Activated CD4-positive, alpha-beta T cell treated with anti-CD3 and anti-CD28 coated beads, Interleukin-2, amount 10 ng/mL, durations not matched to agents 24 days and 14 days (primary cell): ENCODE measurements at regions not wholly inside any gene's neighbourhood (a gene's known extent, or its start where the extent isn't known, plus 50 kb on each side); places are given as distances from the start of the nearest gene placed in this dataset.

ENCODE experiments used
- DNase-seq: peaks from one replicate; pipeline ENCODE4 v3.0.0; 2022
- H3K27ac Mint-ChIP-seq: one replicate; pipeline ENCODE4 v1.8.0; 2022; ENCODE audit warnings: mild to moderate bottlenecking, mixed read lengths
- H3K27me3 Mint-ChIP-seq: one replicate; pipeline ENCODE4 v1.8.0; 2022; ENCODE audit warnings: mixed read lengths
- H3K36me3 Mint-ChIP-seq: one replicate; pipeline ENCODE4 v1.8.0; 2022; ENCODE audit warnings: low read depth, mild to moderate bottlenecking, mixed read lengths
- H3K4me1 Mint-ChIP-seq: one replicate; pipeline ENCODE4 v1.8.0; 2021; ENCODE audit warnings: mixed read lengths
- H3K4me3 Mint-ChIP-seq: one replicate; pipeline ENCODE4 v1.8.0; 2022; ENCODE audit warnings: mild to moderate bottlenecking, moderate library complexity, mixed read lengths
- H3K9me3 Mint-ChIP-seq: one replicate; pipeline ENCODE4 v1.8.0; 2021; ENCODE audit warnings: mixed read lengths
- intact Hi-C: fragments of 100-400 bp; cut with micrococcal nuclease; formaldehyde crosslinking; loops from one replicate; pipeline ENCODE4 v1.15.1; 2023

DNA sequence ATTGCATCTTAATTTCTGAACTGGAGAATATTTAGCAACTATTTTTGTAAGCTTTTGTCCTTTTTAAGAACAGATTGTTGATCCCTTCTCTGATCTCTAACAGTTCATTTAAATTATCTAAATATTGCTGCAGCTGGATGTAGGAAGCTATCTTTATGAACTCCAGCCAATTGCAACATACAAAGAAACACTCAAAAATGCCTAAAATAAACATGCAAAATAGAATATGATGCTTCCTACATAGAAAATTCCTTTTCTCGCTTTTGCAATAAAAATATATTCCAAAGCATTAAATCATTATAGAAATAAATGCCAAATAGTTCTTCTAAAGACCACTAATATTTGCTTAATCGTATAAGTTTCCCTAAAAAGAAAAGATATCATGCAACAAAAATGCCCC, 218.6 kb downstream of the LURAP1L start:
- no peak overlapping the region for H3K27ac Mint-ChIP-seq
- intact Hi-C loops: no loop called here
- no peaks in the 10 kb centered on the region for H3K4me1 Mint-ChIP-seq
- H3K9me3 Mint-ChIP-seq: no peaks in the 10 kb centered on the region
- no peak for DNase-seq
- no peaks in the 10 kb centered on the region for H3K27me3 Mint-ChIP-seq
- no peaks in the 10 kb centered on the region for H3K36me3 Mint-ChIP-seq
- no peak overlapping the region for H3K4me3 Mint-ChIP-seq

DNA sequence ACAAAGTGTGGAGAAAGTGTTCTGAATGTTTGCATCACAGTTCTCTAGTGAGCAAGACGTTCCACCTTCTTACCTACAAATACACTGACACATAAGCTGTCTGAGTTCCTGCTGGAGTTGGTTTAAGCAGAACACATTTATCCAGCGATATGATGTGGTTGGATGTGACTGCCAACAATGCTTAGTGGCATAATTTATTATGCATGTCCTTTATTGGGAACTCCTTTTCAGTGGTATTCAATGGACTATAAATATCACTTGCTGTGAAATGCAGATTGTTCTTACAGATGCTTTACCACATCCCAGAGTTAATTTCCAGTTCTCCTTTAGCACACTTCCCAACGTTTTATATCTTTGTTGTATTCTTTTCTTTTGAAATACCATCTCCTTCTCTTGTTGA, 222.2 kb downstream of the LURAP1L start:
- intact Hi-C loops: no loop called here
- no peaks in the 10 kb centered on the region for H3K36me3 Mint-ChIP-seq
- no peaks in the 10 kb centered on the region for H3K9me3 Mint-ChIP-seq
- H3K27me3 Mint-ChIP-seq: no peaks in the 10 kb centered on the region
- H3K27ac Mint-ChIP-seq: no peak overlapping the region
- H3K4me3 Mint-ChIP-seq: no peak overlapping the region
- no peak for DNase-seq
- no peaks in the 10 kb centered on the region for H3K4me1 Mint-ChIP-seq

DNA sequence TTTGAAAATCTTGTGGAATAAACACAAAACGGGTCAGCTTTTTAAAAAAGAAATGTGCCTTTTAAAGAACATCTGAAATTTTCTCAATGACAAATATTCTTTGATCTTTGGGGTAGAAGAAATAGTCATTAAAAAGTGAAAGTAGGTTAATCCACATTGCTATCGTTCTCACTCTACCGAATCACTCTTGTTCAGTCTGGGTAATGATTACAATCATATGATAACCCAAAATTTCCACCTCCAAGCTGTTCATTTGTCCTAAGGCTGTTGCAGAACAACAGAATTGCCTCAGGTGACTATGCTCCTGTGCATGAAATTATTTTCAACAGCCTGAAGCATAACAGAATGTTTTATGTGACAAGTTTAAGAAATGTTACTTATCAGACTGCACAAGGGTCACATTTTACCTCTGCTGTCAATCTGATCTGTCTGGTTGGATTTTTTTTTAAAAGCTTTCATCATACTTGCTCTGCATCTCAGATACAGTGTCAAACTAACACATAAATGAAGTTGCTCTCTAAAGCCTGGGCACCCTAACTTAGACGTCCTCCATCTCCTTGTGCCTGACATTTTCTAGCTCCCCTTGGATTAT, 227.3 kb downstream of the LURAP1L start:
- H3K4me3 Mint-ChIP-seq: no peak overlapping the region
- H3K36me3 Mint-ChIP-seq: no peaks in the 10 kb centered on the region
- H3K27me3 Mint-ChIP-seq: no peaks in the 10 kb centered on the region
- H3K9me3 Mint-ChIP-seq: no peaks in the 10 kb centered on the region
- intact Hi-C loops: no loop called here
- no peaks in the 10 kb centered on the region for H3K4me1 Mint-ChIP-seq
- DNase-seq: no peak
- no peak overlapping the region for H3K27ac Mint-ChIP-seq

DNA sequence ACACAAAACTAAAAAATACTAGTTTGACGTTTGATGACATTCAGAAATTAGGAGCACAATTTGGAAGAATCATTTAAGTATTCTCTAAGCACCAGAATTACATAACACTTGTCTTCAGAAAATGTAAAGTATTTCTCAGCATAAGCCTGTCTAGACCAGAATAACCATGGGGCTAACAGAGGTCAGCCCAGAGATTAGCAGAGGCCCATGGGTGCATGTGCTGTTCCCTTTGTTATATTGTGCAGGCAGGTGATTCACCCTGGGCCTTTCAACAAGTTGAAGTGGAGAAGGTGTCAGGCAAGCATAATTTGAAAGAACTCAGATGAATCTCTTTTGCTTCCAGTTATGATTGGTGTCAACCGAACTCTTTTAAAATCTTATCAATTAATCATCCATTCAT, 227.9 kb downstream of the LURAP1L start:
- Mint-ChIP-seq H3K9me3 (no peaks in the 10 kb centered on the region), H3K4me1 (no peaks in the 10 kb centered on the region), H3K36me3 (no peaks in the 10 kb centered on the region), H3K4me3 (no peak overlapping the region), H3K27me3 (no peaks in the 10 kb centered on the region), H3K27ac (no peak overlapping the region)
- no peak for DNase-seq
- intact Hi-C loops: no loop called here

DNA sequence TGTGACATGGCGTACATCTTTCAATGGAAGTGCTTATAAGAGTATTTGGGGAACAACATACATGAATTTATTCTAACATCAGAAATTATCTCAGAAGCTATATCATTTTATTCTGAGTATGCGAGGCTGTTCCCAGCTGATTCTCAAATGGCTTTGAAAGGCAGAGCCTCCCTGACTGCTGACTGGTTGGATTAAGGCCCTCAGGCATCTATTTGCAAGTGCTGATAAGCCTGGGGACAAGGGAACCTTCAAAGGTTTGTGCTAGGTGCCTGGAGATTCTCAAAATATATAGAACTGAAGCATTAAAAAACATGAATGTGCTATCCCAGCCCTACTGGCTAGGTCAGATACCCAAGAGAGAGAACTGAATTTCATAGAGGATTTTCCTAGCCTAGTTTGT, 235.1 kb downstream of the LURAP1L start:
- H3K4me3 Mint-ChIP-seq: no peak overlapping the region
- DNase-seq: no peak
- H3K27ac Mint-ChIP-seq: no peak overlapping the region
- no peaks in the 10 kb centered on the region for H3K9me3 Mint-ChIP-seq
- intact Hi-C loops: no loop called here
- H3K36me3 Mint-ChIP-seq: no peaks in the 10 kb centered on the region
- no peaks in the 10 kb centered on the region for H3K27me3 Mint-ChIP-seq
- H3K4me1 Mint-ChIP-seq: no peaks in the 10 kb centered on the region

DNA sequence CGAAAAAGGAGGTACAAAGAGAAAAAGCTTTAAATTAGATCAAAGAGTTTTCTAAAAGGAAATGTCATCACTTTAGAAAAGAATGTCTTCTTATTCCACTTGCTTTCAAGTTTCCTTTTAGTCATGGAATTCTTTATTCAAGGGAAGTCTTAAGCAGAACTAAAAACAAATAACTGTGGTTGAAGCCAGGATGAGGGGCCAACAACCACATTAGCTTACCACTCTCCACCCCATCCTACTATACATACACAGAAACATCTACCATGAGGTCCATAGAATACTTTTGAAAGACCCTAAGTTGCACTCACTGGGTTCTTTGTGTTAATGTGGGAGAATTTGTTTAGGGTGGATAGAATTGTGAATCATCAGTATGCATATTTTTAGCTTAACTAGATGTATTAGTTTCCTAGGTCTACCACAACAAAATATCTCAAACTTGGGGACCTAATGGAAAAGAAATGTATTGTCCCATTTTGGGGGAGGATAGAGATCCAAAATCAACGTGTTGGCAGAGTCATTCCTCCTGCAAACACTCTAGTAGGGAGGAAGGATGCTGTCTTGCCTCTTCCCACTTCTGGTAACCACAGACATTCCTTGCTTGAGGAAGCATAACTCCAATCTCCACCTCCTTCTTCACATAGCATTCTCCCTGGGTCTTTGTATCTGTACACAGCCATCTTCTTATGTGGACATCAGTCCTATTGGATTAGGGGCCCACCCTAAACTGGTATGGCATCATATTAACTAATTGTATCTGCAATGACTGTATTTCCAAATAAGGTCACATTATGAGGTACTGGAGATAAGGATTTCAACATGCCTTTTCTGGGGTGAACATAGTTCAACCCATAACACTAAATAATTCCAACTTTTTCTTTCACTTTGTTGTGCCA, 239.4 kb downstream of the LURAP1L start:
- H3K4me3 Mint-ChIP-seq: no peak overlapping the region
- H3K27me3 Mint-ChIP-seq: no peaks in the 10 kb centered on the region
- H3K36me3 Mint-ChIP-seq: no peaks in the 10 kb centered on the region
- H3K4me1 Mint-ChIP-seq: no peaks in the 10 kb centered on the region
- no peak for DNase-seq
- no peaks in the 10 kb centered on the region for H3K9me3 Mint-ChIP-seq
- H3K27ac Mint-ChIP-seq: no peak overlapping the region
- intact Hi-C loops: no loop called here

DNA sequence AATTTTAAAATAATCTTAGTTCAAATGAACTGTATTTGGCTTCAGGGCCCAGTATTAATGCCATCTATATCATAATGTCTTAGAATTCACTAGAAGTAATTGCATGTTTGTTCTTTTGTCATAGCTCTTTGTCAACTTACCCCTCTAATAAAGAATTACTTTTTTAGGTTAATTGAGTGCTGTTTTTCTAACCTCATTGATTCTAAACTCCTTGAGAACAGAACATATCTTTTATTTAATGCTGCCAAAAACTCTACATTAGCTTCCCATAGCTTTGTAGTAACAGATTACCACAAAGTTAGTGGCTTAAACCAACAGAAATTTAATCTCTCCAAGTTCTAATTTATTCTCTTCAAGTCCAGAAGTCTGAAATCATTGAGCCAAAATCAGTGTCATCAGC, 242.4 kb downstream of the LURAP1L start:
- Mint-ChIP-seq H3K36me3 (no peaks in the 10 kb centered on the region), H3K4me3 (no peak overlapping the region), H3K27ac (no peak overlapping the region), H3K4me1 (no peaks in the 10 kb centered on the region), H3K27me3 (no peaks in the 10 kb centered on the region), H3K9me3 (no peaks in the 10 kb centered on the region)
- DNase-seq: no peak
- intact Hi-C loops: no loop called here

DNA sequence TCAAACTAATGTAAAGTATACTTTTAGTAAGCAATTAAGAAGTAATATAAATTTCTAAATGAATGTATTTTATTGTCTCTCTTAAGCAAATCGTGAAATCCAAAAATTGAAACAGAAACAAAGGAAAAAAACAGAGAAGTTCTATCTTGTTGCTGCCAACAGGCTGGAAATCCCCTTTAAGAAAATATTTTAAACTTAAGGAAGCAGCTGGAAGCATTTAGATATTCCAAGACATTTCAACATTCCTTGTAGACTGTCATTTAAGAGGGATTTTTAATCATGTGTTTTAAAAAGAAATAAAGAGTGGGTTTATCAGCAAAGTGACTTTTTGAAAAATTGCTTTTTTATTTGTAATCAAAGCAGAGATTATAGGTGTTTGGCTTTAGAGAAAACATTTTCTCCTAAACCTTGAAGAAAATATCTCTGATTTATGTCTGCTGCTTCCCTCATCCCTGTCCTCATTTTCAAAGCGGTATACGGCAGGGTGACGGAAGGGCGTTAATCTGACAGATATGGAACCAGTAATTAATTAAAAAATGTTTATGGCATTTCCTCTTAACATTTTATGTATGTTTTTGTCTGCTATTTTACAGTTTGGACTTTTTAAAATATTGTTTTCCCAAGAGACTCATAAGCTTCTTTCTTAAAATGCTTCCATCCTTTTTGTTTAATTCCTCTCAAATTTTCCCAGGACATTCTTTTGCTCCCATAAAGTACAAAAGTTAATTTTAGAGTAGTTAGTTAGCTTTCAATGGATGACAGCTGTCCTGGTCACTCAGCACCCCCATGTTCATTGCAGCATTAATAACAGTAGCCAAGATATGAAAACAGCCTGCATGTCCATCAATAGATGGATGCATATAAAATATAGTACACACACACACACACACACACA, 245.6 kb downstream of the LURAP1L start:
- Mint-ChIP-seq H3K9me3 (no peaks in the 10 kb centered on the region), H3K27ac (no peak overlapping the region), H3K4me3 (no peak overlapping the region), H3K27me3 (no peaks in the 10 kb centered on the region), H3K4me1 (no peaks in the 10 kb centered on the region), H3K36me3 (no peaks in the 10 kb centered on the region)
- no peak for DNase-seq
- intact Hi-C loops: no loop called here

DNA sequence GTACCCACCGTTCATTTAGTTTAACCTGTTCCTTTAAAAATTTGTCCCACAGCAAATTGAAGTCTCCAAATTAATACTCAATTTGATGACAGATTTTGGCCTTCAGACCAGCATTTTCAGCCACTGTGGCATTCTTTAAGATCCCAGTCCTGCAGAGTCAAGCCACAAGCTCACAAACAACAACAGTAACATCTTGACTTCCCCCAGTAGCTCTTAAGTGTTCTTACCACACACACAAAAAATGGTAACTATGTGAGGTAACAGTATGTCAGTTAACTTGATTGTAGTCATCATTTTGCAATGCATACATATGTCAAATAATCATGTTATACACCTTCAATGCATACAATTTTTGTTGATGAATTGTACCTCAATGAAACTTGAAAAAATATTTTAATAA, 247.9 kb downstream of the LURAP1L start:
- intact Hi-C loops: no loop called here
- Mint-ChIP-seq H3K27ac (no peak overlapping the region), H3K4me3 (no peak overlapping the region), H3K36me3 (no peaks in the 10 kb centered on the region), H3K27me3 (no peaks in the 10 kb centered on the region), H3K4me1 (no peaks in the 10 kb centered on the region), H3K9me3 (no peaks in the 10 kb centered on the region)
- no peak for DNase-seq

DNA sequence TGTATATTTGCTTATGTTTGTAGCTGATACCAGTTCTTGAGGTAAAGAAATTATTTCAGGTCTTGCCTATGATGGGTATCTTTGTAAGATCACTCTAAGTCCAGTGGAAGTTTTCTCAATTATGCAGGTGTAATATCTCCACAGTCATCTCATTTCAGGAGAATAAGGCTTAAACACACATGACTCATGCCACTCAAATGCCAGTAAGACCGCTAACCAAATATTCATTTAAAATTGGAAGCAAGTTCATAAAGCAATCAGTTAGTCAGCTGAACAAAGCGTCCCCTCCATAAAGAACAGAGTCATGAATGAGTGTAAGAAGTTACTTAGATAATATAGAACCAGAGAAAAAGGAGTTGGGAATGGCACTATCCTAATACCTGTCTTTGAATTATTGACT, 248.7 kb downstream of the LURAP1L start:
- intact Hi-C loops: no loop called here
- no peaks in the 10 kb centered on the region for H3K9me3 Mint-ChIP-seq
- no peaks in the 10 kb centered on the region for H3K27me3 Mint-ChIP-seq
- DNase-seq: no peak
- H3K4me1 Mint-ChIP-seq: no peaks in the 10 kb centered on the region
- H3K27ac Mint-ChIP-seq: no peak overlapping the region
- no peak overlapping the region for H3K4me3 Mint-ChIP-seq
- no peaks in the 10 kb centered on the region for H3K36me3 Mint-ChIP-seq

DNA sequence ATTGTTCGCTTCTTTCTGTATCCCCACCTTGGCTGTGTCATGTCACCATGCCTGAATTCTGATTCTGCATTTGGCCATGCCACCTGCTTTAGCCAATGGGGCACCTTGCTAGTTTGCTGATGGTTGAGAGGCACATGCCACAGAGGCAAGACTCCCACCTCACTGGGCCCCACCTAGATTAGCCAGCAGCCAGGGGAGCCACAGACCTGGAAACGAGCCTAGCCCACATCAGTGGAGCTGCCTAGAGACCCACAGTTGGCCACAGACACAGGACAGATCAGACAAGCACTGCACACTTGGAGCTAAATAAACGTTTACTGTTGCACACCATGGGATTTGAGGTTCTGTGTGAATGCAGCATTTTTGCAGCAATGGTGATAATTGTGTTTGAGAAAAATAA, 252.1 kb downstream of the LURAP1L start:
- no peaks in the 10 kb centered on the region for H3K4me1 Mint-ChIP-seq
- H3K4me3 Mint-ChIP-seq: no peak overlapping the region
- H3K27ac Mint-ChIP-seq: no peak overlapping the region
- DNase-seq: no peak
- no peaks in the 10 kb centered on the region for H3K27me3 Mint-ChIP-seq
- peaks cover 4% of the 10 kb centered on the region for H3K9me3 Mint-ChIP-seq
- no peaks in the 10 kb centered on the region for H3K36me3 Mint-ChIP-seq
- intact Hi-C loops: no loop called here

DNA sequence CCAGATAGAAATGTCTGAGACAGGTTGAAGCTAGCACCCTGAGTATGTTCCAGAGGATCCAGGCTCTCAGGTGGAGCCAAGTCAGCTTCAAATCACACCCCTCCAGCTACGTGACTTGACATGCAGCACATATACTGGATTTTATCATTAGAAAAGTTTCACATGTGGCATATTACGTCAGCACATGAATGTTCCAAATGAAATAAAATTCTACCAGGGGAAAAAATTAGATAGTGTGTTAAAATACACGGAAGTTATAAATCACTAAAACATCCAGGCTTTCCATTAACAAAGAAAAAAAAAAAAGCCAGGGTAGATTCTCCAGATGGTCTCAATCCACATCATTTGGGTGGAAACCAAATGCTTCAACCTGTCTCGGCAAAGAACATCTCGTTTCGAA, 251.6 kb downstream of the MPDZ start:
- DNase-seq: no peak
- H3K27me3 Mint-ChIP-seq: no peaks in the 10 kb centered on the region
- no peaks in the 10 kb centered on the region for H3K4me1 Mint-ChIP-seq
- no peaks in the 10 kb centered on the region for H3K36me3 Mint-ChIP-seq
- H3K27ac Mint-ChIP-seq: no peak overlapping the region
- intact Hi-C loops: no loop called here
- H3K4me3 Mint-ChIP-seq: no peak overlapping the region
- H3K9me3 Mint-ChIP-seq: peaks cover 4% of the 10 kb centered on the region

DNA sequence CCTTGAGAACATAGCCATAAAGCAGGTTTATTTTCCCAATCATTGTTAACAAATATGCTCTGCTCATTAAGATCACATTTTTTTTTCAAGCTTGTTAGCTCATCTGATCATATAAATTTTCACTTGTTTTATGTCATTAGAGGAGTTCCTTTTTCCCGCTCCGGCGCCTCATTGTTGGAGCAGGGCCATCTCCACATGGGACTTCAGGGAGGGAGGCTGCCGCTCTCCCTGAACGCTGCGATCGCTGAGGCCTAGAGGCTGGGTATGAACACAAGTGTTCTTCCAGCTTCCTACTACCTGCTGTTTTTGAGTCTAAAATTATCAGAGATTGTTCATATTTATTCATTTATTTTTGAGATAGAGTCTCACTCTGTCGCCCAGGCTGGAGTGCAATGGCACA, 246.9 kb downstream of the MPDZ start:
- Mint-ChIP-seq H3K9me3 (peaks cover 4% of the 10 kb centered on the region), H3K27ac (no peak overlapping the region), H3K27me3 (no peaks in the 10 kb centered on the region), H3K4me3 (no peak overlapping the region), H3K4me1 (no peaks in the 10 kb centered on the region), H3K36me3 (no peaks in the 10 kb centered on the region)
- no peak for DNase-seq
- intact Hi-C loops: no loop called here
